Endothelial cell of umbilical vein (primary cell): ENCODE measurements at regions not wholly inside any gene's neighbourhood (a gene's known extent, or its start where the extent isn't known, plus 50 kb on each side); places are given as distances from the start of the nearest gene placed in this dataset.

Experiments used
- BruUV-seq: library from RNA; stranded (reverse); fragments of 400-500 nt; replicated peaks from 2 replicates; lab custom pipeline; 2021; lab: Mats Ljungman, UMichigan
- CTCF ChIA-PET: fragments of 300-600, 350-600 bp; sonication (Branson Sonifier 250); formaldehyde crosslinking; loops from one replicate; lab custom pipeline; 2021; ENCODE audit warnings: antibody characterized with exemption, inconsistent platforms; lab: Charles Lee
- POLR2A ChIA-PET: fragments of 300-600, 350-600 bp; sonication (Branson Sonifier 250); formaldehyde crosslinking; loops from one replicate; lab custom pipeline; 2021; ENCODE audit warnings: antibody characterized with exemption, inconsistent platforms; lab: Charles Lee
- DNase-seq: peaks from one replicate; pipeline ENCODE4 v3.0.0-alpha.2; 2011; ENCODE audit warnings: low read depth, low spot score
- FAIRE-seq: peaks from 2 replicates; lab custom pipeline; 2011; peaks lifted over from hg19 to GRCh38; lab: Jason Lieb, UNC
- H2AFZ ChIP-seq: 2 replicates; pipeline ENCODE4 v1.6.0; 2012; ENCODE audit warnings: low read depth, low read length, control low read depth, inconsistent platforms
- H3K27ac ChIP-seq: 2 replicates; pipeline ENCODE4 v1.5.1; 2011; ENCODE audit warnings: low read depth, mild to moderate bottlenecking, control low read depth, low read length, moderate library complexity; ENCODE audit not compliant: insufficient read depth
- H3K27me3 ChIP-seq, 2 experiments: 2 replicates each; pipeline versions ENCODE4 v1.6.0 to v1.6.1; 2011; ENCODE audit warnings: low read length in 2 of 2, mixed read lengths in 1 of 2; ENCODE audit not compliant: control insufficient read depth in 2 of 2, insufficient read depth in 2 of 2
- H3K36me3 ChIP-seq, 2 experiments: 2 replicates in 1 of 2; 3 replicates in 1 of 2; pipeline ENCODE4 v1.5.1; 2011; ENCODE audit warnings: low read length in 2 of 2, mild to moderate bottlenecking in 1 of 2, moderate library complexity in 1 of 2; ENCODE audit not compliant: control insufficient read depth in 2 of 2, insufficient read depth in 2 of 2; ENCODE audit errors: extremely low read depth in 1 of 2
- H3K4me1 ChIP-seq: 3 replicates; pipeline ENCODE4 v1.5.1; 2011; ENCODE audit warnings: mild to moderate bottlenecking, low read length; ENCODE audit not compliant: control insufficient read depth, insufficient read depth; ENCODE audit errors: extremely low read depth
- H3K4me2 ChIP-seq: 2 replicates; pipeline ENCODE4 v1.6.1; 2011; ENCODE audit warnings: low read length, control low read depth, mixed read lengths; ENCODE audit not compliant: insufficient read depth
- H3K4me3 ChIP-seq, 3 experiments: fragments of 200-600 bp in 1 of 3; sonication (generic), shearing (Covaris generic) in 1 of 3; replicated peaks in 1 of 3; 2 replicates each; pipeline ENCODE4 v1.5.1; 2011 to 2016; ENCODE audit warnings: control low read depth in 3 of 3, low read length in 3 of 3, mild to moderate bottlenecking in 2 of 3, inconsistent platforms in 1 of 3, low read depth in 1 of 3, moderate library complexity in 1 of 3; ENCODE audit not compliant: insufficient read depth in 1 of 3
- H3K79me2 ChIP-seq: 2 replicates; pipeline ENCODE4 v1.6.0; 2012; ENCODE audit warnings: low read length, inconsistent platforms; ENCODE audit not compliant: control insufficient read depth, insufficient read depth
- H3K9ac ChIP-seq: replicated peaks from 2 replicates; pipeline ENCODE3; 2011; ENCODE audit warnings: low read length, control low read depth; ENCODE audit not compliant: insufficient read depth; ENCODE audit errors: extremely low read depth
- H3K9me1 ChIP-seq: replicated peaks from 3 replicates; pipeline ENCODE4 v1.6.0; 2011; ENCODE audit warnings: mild to moderate bottlenecking, low read length; ENCODE audit not compliant: control insufficient read depth, insufficient read depth; ENCODE audit errors: extremely low read depth
- H3K9me3 ChIP-seq: replicated peaks from 2 replicates; pipeline ENCODE4 v1.5.1; 2012; ENCODE audit warnings: low read length, inconsistent platforms; ENCODE audit not compliant: control insufficient read depth, insufficient read depth
- H4K20me1 ChIP-seq: replicated peaks from 2 replicates; pipeline ENCODE3; 2011; ENCODE audit warnings: mild to moderate bottlenecking, low read length; ENCODE audit not compliant: control insufficient read depth, insufficient read depth; ENCODE audit errors: extremely low read depth
- CTCF ChIP-seq, 2 donors: IDR thresholded peaks; 1 replicate in 1 of 2; 2 replicates in 1 of 2; pipeline ENCODE4 v1.5.1; 2011; ENCODE audit warnings: low read length in 2 of 2, mild to moderate bottlenecking in 2 of 2, moderate library complexity in 2 of 2, control low read depth in 1 of 2, inconsistent platforms in 1 of 2, low read depth in 1 of 2; ENCODE audit not compliant: insufficient read depth in 1 of 2; ENCODE audit errors: extremely low read depth in 1 of 2
- EZH2 ChIP-seq: IDR thresholded peaks from 2 replicates; pipeline ENCODE4 v1.6.1; 2012; ENCODE audit warnings: borderline replicate concordance, low read depth, mild to moderate bottlenecking, moderate library complexity, low read length, inconsistent platforms; ENCODE audit not compliant: severe bottlenecking
- FOS ChIP-seq: IDR thresholded peaks from 2 replicates; pipeline ENCODE4 v1.6.1; 2011; ENCODE audit warnings: mild to moderate bottlenecking, low read length, moderate library complexity, borderline replicate concordance; ENCODE audit not compliant: insufficient read depth
- GATA2 ChIP-seq: IDR thresholded peaks from 2 replicates; pipeline ENCODE4 v1.7.0; 2011; ENCODE audit warnings: low read depth, mild to moderate bottlenecking, moderate library complexity, mixed read lengths, low read length; ENCODE audit not compliant: insufficient read length, insufficient read depth
- JUN ChIP-seq: IDR thresholded peaks from 2 replicates; pipeline ENCODE4 v1.6.1; 2011; ENCODE audit warnings: borderline replicate concordance, low read depth; ENCODE audit not compliant: insufficient read length, insufficient read depth
- MAX ChIP-seq: IDR thresholded peaks from 2 replicates; pipeline ENCODE4 v1.6.1; 2011; ENCODE audit not compliant: insufficient read depth, insufficient read length
- MYC ChIP-seq: IDR thresholded peaks from one replicate; pipeline ENCODE4 v1.6.1; 2011; ENCODE audit warnings: mild to moderate bottlenecking, low read depth, low read length
- POLR2A ChIP-seq: IDR thresholded peaks from 2 replicates; pipeline ENCODE4 v1.6.1; 2012; ENCODE audit warnings: low read depth, mild to moderate bottlenecking, control low read depth, low read length
- POLR2AphosphoS5 ChIP-seq: IDR thresholded peaks from 2 replicates; pipeline ENCODE4 v1.6.1; 2012; ENCODE audit warnings: low read depth, mild to moderate bottlenecking, control low read depth, low read length, moderate library complexity; ENCODE audit not compliant: insufficient read depth
- dilution Hi-C: fragments of 300-500 bp; cut with MboI; formaldehyde crosslinking; loops from one replicate; pipeline ENCODE4 v1.15.0; 2019; ENCODE audit warnings: low sequenced_read_pairs; ENCODE audit not compliant: extremely low pct_ligation_motif_present
- intact Hi-C: fragments of 100-400 bp; cut with micrococcal nuclease; formaldehyde crosslinking; loops from one replicate; pipeline ENCODE4 v1.10.0; 2022

- H3K27me3 ChIP-seq, result no peaks in the 10 kb centered on the region
- TF ChIP-seq MAX (no peak), POLR2A (no peak), EZH2 (no peak), CTCF (IDR thresholded peaks at IDR 0.05; ENCODE audit: extremely low read depth in 1 of 2, insufficient read depth in 1 of 2, low read depth in 1 of 2, low read length in 2 of 2) (no peak), JUN (no peak), FOS (no peak), MYC (no peak), GATA2 (no peak), POLR2AphosphoS5 (no peak)
- no peaks in the 10 kb centered on the region for H3K36me3 ChIP-seq
- ChIA-PET CTCF (no interaction called here), POLR2A (no interaction called here)
- dilution Hi-C loops, result no loop called here
- no peak overlapping the region for H2AFZ ChIP-seq
- no peak overlapping the region for H3K4me2 ChIP-seq
- no peak for FAIRE-seq
- H3K4me3 ChIP-seq, result no peak overlapping the region
- H3K27ac ChIP-seq, result no peak overlapping the region
- DNase-seq, result no peak
- H3K4me1 ChIP-seq, result no peaks in the 10 kb centered on the region
- H3K9ac ChIP-seq, result no peak overlapping the region
- no peaks in the 10 kb centered on the region for H3K9me1 ChIP-seq
- H3K79me2 ChIP-seq, result no peaks in the 10 kb centered on the region
- peaks cover 2% of the 10 kb centered on the region for H3K9me3 ChIP-seq
- intact Hi-C loops, result no loop called here
- BruUV-seq, result no TSS peak
- no peaks in the 10 kb centered on the region for H4K20me1 ChIP-seq
Observed at GRCh38 chr18:78687736-78688135, 291.9 kb upstream of the SALL3 start.
